Endodermal cell (in vitro differentiated cells): ENCODE measurements at regions not wholly inside any gene's neighbourhood (a gene's known extent, or its start where the extent isn't known, plus 50 kb on each side); places are given as distances from the start of the nearest gene placed in this dataset.
A peak's percentile ranks its signal among the peaks of the same experiment; 100 is the strongest.

Experiments used
- DNase-seq: peaks from one replicate; pipeline ENCODE4 v3.0.0-alpha.2; 2017
- H3K27ac ChIP-seq: 2 replicates; pipeline ENCODE4 v1.5.1; 2013; ENCODE audit warnings: mild to moderate bottlenecking, low read depth, low read length, moderate library complexity
- H3K27me3 ChIP-seq: 2 replicates; pipeline ENCODE4 v1.6.1; 2013; ENCODE audit warnings: mild to moderate bottlenecking, low read length, moderate library complexity; ENCODE audit not compliant: insufficient read depth, control insufficient read depth, poor library complexity, severe bottlenecking
- H3K36me3 ChIP-seq: 2 replicates; pipeline ENCODE4 v1.7.0; 2013; ENCODE audit warnings: mild to moderate bottlenecking, low read length, moderate library complexity; ENCODE audit not compliant: control insufficient read depth, insufficient read depth
- H3K4me1 ChIP-seq: one replicate; pipeline ENCODE4 v1.7.0; 2013; ENCODE audit warnings: low read length; ENCODE audit not compliant: control insufficient read depth, insufficient read depth
- H3K4me3 ChIP-seq: 2 replicates; pipeline ENCODE4 v1.5.1; 2013; ENCODE audit warnings: mild to moderate bottlenecking, low read length, moderate library complexity
- H3K9ac ChIP-seq: 2 replicates; pipeline ENCODE4 v1.6.1; 2013; ENCODE audit warnings: mild to moderate bottlenecking, low read length, moderate library complexity; ENCODE audit not compliant: poor library complexity, severe bottlenecking; ENCODE audit errors: extremely low read depth
- H3K9me3 ChIP-seq: 2 replicates; pipeline ENCODE4 v1.6.1; 2013; ENCODE audit warnings: mild to moderate bottlenecking, low read length, moderate library complexity; ENCODE audit not compliant: control insufficient read depth
- H3K27ac Mint-ChIP-seq: 2 replicates; pipeline ENCODE4 v1.8.0; 2020; ENCODE audit warnings: mixed read lengths
- H3K27me3 Mint-ChIP-seq: 2 replicates; pipeline ENCODE4 v1.8.0; 2021; ENCODE audit warnings: mild to moderate bottlenecking, mixed read lengths; ENCODE audit not compliant: insufficient read depth
- H3K36me3 Mint-ChIP-seq: 2 replicates; pipeline ENCODE4 v1.8.0; 2020; ENCODE audit warnings: low read depth, mixed read lengths
- H3K4me1 Mint-ChIP-seq: 2 replicates; pipeline ENCODE4 v1.8.0; 2020; ENCODE audit warnings: mixed read lengths
- H3K4me3 Mint-ChIP-seq: 2 replicates; pipeline ENCODE4 v1.8.0; 2020; ENCODE audit warnings: mild to moderate bottlenecking, moderate library complexity, mixed read lengths
- H3K9me3 Mint-ChIP-seq: 2 replicates; pipeline ENCODE4 v1.8.0; 2020; ENCODE audit warnings: mild to moderate bottlenecking, mixed read lengths
- CTCF ChIP-seq: fragments of 200-600 bp; sonication (generic); conservative IDR thresholded peaks from 2 replicates; pipeline ENCODE4 v1.5.0; 2021; ENCODE audit warnings: antibody characterized with exemption, mild to moderate bottlenecking
- WGBS, 2 experiments: methylation state at CpG; one replicate each; pipeline versions ENCODE4 v1.1.5 to v1.1.7; 2013; ENCODE audit warnings: missing lambda C conversion rate in 2 of 2, mixed read lengths in 1 of 2; ENCODE audit not compliant: insufficient coverage in 1 of 2, insufficient read length in 1 of 2; 5-methylcytosine and 5-hydroxymethylcytosine counted together

GRCh38 chr9:106143781-106144180, 449.4 kb downstream of the TMEM38B start:
- H3K4me1 Mint-ChIP-seq, result no peaks in the 10 kb centered on the region
- WGBS, 2 experiments, result 84 to 92% methylated on average over 2 of the region's 2 CpGs
- no peak overlapping the region for H3K27ac ChIP-seq
- no peaks in the 10 kb centered on the region for H3K27me3 ChIP-seq
- DNase-seq, result no peak
- no peak overlapping the region for H3K9ac ChIP-seq
- no peaks in the 10 kb centered on the region for H3K36me3 Mint-ChIP-seq
- peak; percentile 51 for TF ChIP-seq CTCF
- H3K27me3 Mint-ChIP-seq, result no peaks in the 10 kb centered on the region
- no peaks in the 10 kb centered on the region for H3K9me3 ChIP-seq
- H3K27ac Mint-ChIP-seq, result no peak overlapping the region
- H3K4me3 ChIP-seq, result no peak overlapping the region
- peaks cover 2% of the 10 kb centered on the region for H3K9me3 Mint-ChIP-seq
- no peaks in the 10 kb centered on the region for H3K36me3 ChIP-seq
- H3K4me3 Mint-ChIP-seq, result no peak overlapping the region
- H3K4me1 ChIP-seq, result no peaks in the 10 kb centered on the region

- no peaks in the 10 kb centered on the region for H3K9me3 ChIP-seq
- Mint-ChIP-seq H3K27ac (no peak overlapping the region), H3K4me1 (no peaks in the 10 kb centered on the region), H3K36me3 (no peaks in the 10 kb centered on the region), H3K4me3 (no peak overlapping the region), H3K27me3 (no peaks in the 10 kb centered on the region), H3K9me3 (peaks cover 2% of the 10 kb centered on the region)
- no peak overlapping the region for H3K9ac ChIP-seq
- no peaks in the 10 kb centered on the region for H3K36me3 ChIP-seq
- TF ChIP-seq CTCF, result no peak
- WGBS, 2 experiments, result 90 to 98% methylated on average over 4 to 6 of the region's 6 CpGs
- no peak overlapping the region for H3K4me3 ChIP-seq
- H3K27me3 ChIP-seq, result no peaks in the 10 kb centered on the region
- no peaks in the 10 kb centered on the region for H3K4me1 ChIP-seq
- no peak for DNase-seq
- no peak overlapping the region for H3K27ac ChIP-seq
Measured at GRCh38 chr9:106146066-106146840, 451.9 kb downstream of the TMEM38B start.

GRCh38 chr9:106146886-106147285, 452.5 kb downstream of the TMEM38B start:
- Mint-ChIP-seq H3K27me3 (no peaks in the 10 kb centered on the region), H3K4me3 (no peak overlapping the region), H3K4me1 (no peaks in the 10 kb centered on the region), H3K36me3 (no peaks in the 10 kb centered on the region), H3K9me3 (peaks cover 2% of the 10 kb centered on the region), H3K27ac (no peak overlapping the region)
- no peak overlapping the region for H3K9ac ChIP-seq
- H3K9me3 ChIP-seq, result no peaks in the 10 kb centered on the region
- no peak overlapping the region for H3K27ac ChIP-seq
- no peaks in the 10 kb centered on the region for H3K27me3 ChIP-seq
- H3K36me3 ChIP-seq, result no peaks in the 10 kb centered on the region
- H3K4me1 ChIP-seq, result no peaks in the 10 kb centered on the region
- DNase-seq, result no peak
- TF ChIP-seq CTCF, result no peak
- no peak overlapping the region for H3K4me3 ChIP-seq
